ENCODE measurements at regions not wholly inside any gene's neighbourhood (a gene's known extent, or its start where the extent isn't known, plus 50 kb on each side); places are given as distances from the start of the nearest gene placed in this dataset.

- no peak for TF ChIP-seq POLR2AphosphoS5 (IDR thresholded peaks at IDR 0.05; ENCODE audit: borderline replicate concordance, low read depth, low read length)
- no peak for TF ChIP-seq EZH2 (IDR thresholded peaks at IDR 0.05)
- no peak for TF ChIP-seq FOXP2 (optimal IDR thresholded peaks at IDR 0.05; ENCODE audit: control extremely low read depth, extremely low read length, insufficient read depth)
These were observed 54.6 kb upstream of the HHIP start for GRCh38 chr4:144591401-144591800.
